ENCODE measurements at regions not wholly inside any gene's neighbourhood (a gene's known extent, or its start where the extent isn't known, plus 50 kb on each side); places are given as distances from the start of the nearest gene placed in this dataset.

DNA sequence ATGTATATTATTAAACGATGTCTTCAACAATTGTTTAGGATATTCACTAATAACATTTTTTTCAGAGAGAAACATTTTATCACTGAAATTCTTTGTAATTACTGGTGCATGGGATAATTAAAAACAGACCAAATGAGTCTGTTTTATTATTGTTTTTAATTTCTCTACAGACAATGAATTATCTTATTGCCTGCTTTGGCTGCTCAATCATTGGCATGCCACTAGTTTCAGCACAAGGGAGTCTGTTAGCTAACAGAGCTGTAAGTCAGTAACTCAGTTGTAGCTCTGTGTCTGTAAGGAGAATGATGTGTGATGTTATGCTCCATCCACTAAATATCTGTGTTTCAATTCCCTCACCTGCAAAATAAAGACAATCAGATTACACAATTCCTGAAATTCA lies 443.9 kb downstream of the PRR16 start:
- H3K27ac ChIP-seq = no peak overlapping the region
- POLR2A ChIA-PET = no interaction called here
- H3K4me3 ChIP-seq = no peak overlapping the region
- WGBS (ENCODE audit: missing lambda C conversion rate) = 39% methylated on average over 1 of the region's 1 CpG
- no peaks in the 10 kb centered on the region for H3K4me1 ChIP-seq
- no peak overlapping the region for H3K4me2 ChIP-seq
- H3K9me3 ChIP-seq = no peaks in the 10 kb centered on the region
- TF ChIP-seq CBX2 (IDR thresholded peaks at IDR 0.05; ENCODE audit: borderline replicate concordance, low read depth) (no peak), ATOH8 (CRISPR knock-in tag; IDR thresholded peaks at IDR 0.05; ENCODE audit: low read depth) (no peak), POLR2A (IDR thresholded peaks at IDR 0.05; ENCODE audit: low read length) (no peak), CEBPB (IDR thresholded peaks at IDR 0.05) (no peak)
- DNase-seq (ENCODE audit: low read depth in 1 of 2, low spot score in 1 of 2) = no peak
- CTCF ChIA-PET = no interaction called here
- no peak for FAIRE-seq
- ATAC-seq = no peak

GRCh38 chr5:120910629-120911028 lies 446.5 kb downstream of the PRR16 start:
- Histone ChIP-seq H3K9me3 (no peaks in the 10 kb centered on the region), H3K4me2 (no peak overlapping the region), H3K4me3 (no peak overlapping the region), H3K27ac (no peak overlapping the region), H3K4me1 (no peaks in the 10 kb centered on the region)
- ChIA-PET POLR2A (no interaction called here), CTCF (no interaction called here)
- DNase-seq (ENCODE audit: low read depth in 1 of 2, low spot score in 1 of 2) = no peak
- FAIRE-seq = no peak
- 35% methylated on average over 1 of the region's 1 CpG for WGBS (ENCODE audit: missing lambda C conversion rate)
- no peak for ATAC-seq
- TF ChIP-seq, protein P1, sequence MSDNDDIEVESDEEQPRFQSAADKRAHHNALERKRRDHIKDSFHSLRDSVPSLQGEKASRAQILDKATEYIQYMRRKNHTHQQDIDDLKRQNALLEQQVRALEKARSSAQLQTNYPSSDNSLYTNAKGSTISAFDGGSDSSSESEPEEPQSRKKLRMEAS (IDR thresholded peaks at IDR 0.05) = no peak
- no peak for TF ChIP-seq FOSB (CRISPR knock-in tag; IDR thresholded peaks at IDR 0.05)
- TF ChIP-seq HOXB5 (CRISPR knock-in tag; IDR thresholded peaks at IDR 0.05) = no peak
- no peak for TF ChIP-seq MAZ (IDR thresholded peaks at IDR 0.05; ENCODE audit: borderline replicate concordance, low read depth, low read length)
- no peak for TF ChIP-seq HMGXB4 (CRISPR knock-in tag; IDR thresholded peaks at IDR 0.05; ENCODE audit: borderline replicate concordance)
- no peak for TF ChIP-seq JUNB (IDR thresholded peaks at IDR 0.05)
- TF ChIP-seq, protein P2, sequence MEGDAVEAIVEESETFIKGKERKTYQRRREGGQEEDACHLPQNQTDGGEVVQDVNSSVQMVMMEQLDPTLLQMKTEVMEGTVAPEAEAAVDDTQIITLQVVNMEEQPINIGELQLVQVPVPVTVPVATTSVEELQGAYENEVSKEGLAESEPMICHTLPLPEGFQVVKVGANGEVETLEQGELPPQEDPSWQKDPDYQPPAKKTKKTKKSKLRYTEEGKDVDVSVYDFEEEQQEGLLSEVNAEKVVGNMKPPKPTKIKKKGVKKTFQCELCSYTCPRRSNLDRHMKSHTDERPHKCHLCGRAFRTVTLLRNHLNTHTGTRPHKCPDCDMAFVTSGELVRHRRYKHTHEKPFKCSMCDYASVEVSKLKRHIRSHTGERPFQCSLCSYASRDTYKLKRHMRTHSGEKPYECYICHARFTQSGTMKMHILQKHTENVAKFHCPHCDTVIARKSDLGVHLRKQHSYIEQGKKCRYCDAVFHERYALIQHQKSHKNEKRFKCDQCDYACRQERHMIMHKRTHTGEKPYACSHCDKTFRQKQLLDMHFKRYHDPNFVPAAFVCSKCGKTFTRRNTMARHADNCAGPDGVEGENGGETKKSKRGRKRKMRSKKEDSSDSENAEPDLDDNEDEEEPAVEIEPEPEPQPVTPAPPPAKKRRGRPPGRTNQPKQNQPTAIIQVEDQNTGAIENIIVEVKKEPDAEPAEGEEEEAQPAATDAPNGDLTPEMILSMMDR (IDR thresholded peaks at IDR 0.05) = no peak
- no peak for TF ChIP-seq FOXS1 (CRISPR knock-in tag; IDR thresholded peaks at IDR 0.05)
- TF ChIP-seq KDM1A (IDR thresholded peaks at IDR 0.05; ENCODE audit: low read depth) = no peak
- no peak for TF ChIP-seq RAD21 (conservative IDR thresholded peaks at IDR 0.05 in 1 of 2, IDR thresholded peaks at IDR 0.05 in 1 of 2)
- TF ChIP-seq SMC3 (IDR thresholded peaks at IDR 0.05) = no peak
- TF ChIP-seq EHF (CRISPR knock-in tag; IDR thresholded peaks at IDR 0.05) = no peak
- TF ChIP-seq JUN (IDR thresholded peaks at IDR 0.05) = no peak
- TF ChIP-seq MYC (IDR thresholded peaks at IDR 0.05; ENCODE audit: borderline replicate concordance, low read length) = no peak
- no peak for TF ChIP-seq RNF2 (IDR thresholded peaks at IDR 0.05; ENCODE audit: borderline replicate concordance, low read depth)
- no peak for TF ChIP-seq ATOH8 (CRISPR knock-in tag; IDR thresholded peaks at IDR 0.05; ENCODE audit: low read depth)
- no peak for TF ChIP-seq TP53 (CRISPR knock-in tag; IDR thresholded peaks at IDR 0.05)
- no peak for TF ChIP-seq ZSCAN20 (CRISPR knock-in tag; IDR thresholded peaks at IDR 0.05)
- TF ChIP-seq, protein P3, sequence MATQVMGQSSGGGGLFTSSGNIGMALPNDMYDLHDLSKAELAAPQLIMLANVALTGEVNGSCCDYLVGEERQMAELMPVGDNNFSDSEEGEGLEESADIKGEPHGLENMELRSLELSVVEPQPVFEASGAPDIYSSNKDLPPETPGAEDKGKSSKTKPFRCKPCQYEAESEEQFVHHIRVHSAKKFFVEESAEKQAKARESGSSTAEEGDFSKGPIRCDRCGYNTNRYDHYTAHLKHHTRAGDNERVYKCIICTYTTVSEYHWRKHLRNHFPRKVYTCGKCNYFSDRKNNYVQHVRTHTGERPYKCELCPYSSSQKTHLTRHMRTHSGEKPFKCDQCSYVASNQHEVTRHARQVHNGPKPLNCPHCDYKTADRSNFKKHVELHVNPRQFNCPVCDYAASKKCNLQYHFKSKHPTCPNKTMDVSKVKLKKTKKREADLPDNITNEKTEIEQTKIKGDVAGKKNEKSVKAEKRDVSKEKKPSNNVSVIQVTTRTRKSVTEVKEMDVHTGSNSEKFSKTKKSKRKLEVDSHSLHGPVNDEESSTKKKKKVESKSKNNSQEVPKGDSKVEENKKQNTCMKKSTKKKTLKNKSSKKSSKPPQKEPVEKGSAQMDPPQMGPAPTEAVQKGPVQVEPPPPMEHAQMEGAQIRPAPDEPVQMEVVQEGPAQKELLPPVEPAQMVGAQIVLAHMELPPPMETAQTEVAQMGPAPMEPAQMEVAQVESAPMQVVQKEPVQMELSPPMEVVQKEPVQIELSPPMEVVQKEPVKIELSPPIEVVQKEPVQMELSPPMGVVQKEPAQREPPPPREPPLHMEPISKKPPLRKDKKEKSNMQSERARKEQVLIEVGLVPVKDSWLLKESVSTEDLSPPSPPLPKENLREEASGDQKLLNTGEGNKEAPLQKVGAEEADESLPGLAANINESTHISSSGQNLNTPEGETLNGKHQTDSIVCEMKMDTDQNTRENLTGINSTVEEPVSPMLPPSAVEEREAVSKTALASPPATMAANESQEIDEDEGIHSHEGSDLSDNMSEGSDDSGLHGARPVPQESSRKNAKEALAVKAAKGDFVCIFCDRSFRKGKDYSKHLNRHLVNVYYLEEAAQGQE (IDR thresholded peaks at IDR 0.05) = no peak
